SK-N-MC (cell line): ENCODE measurements at regions not wholly inside any gene's neighbourhood (a gene's known extent, or its start where the extent isn't known, plus 50 kb on each side); places are given as distances from the start of the nearest gene placed in this dataset.

Experiments used
- EZH2 ChIP-seq: fragments of 200-600 bp; sonication (generic); IDR thresholded peaks from one replicate; pipeline ENCODE4 v1.6.1; 2017; ENCODE audit warnings: antibody characterized with exemption
- POLR2AphosphoS5 ChIP-seq: IDR thresholded peaks from 2 replicates; pipeline ENCODE4 v1.6.1; 2012; ENCODE audit warnings: mild to moderate bottlenecking, low read depth, low read length, borderline replicate concordance

- TF ChIP-seq EZH2 (no peak), POLR2AphosphoS5 (no peak)
Observed at GRCh38 chr3:103271575-103271974, 836.8 kb downstream of the ZPLD1 start.
